ENCODE measurements at regions not wholly inside any gene's neighbourhood (a gene's known extent, or its start where the extent isn't known, plus 50 kb on each side); places are given as distances from the start of the nearest gene placed in this dataset.

DNA sequence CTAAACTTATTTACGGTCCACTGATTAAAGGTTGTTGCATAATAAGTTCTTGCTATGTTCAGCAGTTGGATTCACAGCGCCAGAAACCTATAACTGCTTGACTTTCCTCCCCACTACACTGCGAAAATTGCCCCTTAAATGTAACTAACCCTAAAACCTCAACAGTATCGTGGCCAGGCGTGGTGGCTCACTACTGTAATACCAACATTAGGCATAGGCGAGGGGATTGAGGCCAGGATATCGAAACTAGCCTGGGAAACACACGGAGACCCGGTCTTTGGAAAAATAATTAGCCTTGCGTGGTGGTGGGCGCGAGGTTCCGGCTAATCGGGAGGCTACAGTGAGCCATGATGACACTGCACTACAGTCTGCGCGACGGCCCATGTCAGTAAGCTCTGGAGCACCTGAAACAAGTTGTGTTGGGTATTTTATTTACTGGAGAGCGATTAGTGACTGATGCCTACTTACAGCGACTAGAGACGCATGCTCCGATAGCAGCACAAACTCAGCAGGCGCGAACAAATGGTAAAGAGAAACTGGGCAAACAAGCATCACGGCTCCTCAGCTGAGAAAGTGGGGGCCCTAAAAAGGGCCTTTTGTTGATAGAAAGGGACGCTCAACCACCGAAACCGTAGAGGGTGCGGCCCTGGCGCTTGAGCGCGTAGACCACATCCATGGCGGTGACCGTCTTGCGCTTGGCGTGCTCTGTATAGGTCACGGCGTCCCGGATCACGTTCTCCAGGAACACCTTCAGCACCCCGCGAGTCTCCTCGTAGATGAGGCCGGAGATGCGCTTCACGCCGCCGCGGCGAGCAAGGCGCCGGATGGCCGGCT lies 81.4 kb downstream of the OR2B2 start (continued):
- TF ChIP-seq, protein P1, sequence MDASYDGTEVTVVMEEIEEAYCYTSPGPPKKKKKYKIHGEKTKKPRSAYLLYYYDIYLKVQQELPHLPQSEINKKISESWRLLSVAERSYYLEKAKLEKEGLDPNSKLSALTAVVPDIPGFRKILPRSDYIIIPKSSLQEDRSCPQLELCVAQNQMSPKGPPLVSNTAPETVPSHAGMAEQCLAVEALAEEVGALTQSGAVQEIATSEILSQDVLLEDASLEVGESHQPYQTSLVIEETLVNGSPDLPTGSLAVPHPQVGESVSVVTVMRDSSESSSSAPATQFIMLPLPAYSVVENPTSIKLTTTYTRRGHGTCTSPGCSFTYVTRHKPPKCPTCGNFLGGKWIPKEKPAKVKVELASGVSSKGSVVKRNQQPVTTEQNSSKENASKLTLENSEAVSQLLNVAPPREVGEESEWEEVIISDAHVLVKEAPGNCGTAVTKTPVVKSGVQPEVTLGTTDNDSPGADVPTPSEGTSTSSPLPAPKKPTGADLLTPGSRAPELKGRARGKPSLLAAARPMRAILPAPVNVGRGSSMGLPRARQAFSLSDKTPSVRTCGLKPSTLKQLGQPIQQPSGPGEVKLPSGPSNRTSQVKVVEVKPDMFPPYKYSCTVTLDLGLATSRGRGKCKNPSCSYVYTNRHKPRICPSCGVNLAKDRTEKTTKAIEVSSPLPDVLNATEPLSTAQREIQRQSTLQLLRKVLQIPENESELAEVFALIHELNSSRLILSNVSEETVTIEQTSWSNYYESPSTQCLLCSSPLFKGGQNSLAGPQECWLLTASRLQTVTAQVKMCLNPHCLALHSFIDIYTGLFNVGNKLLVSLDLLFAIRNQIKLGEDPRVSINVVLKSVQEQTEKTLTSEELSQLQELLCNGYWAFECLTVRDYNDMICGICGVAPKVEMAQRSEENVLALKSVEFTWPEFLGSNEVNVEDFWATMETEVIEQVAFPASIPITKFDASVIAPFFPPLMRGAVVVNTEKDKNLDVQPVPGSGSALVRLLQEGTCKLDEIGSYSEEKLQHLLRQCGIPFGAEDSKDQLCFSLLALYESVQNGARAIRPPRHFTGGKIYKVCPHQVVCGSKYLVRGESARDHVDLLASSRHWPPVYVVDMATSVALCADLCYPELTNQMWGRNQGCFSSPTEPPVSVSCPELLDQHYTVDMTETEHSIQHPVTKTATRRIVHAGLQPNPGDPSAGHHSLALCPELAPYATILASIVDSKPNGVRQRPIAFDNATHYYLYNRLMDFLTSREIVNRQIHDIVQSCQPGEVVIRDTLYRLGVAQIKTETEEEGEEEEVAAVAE (CRISPR knock-in tag; IDR thresholded peaks at IDR 0.05; ENCODE audit: borderline replicate concordance): 0 out of 2 replicates have a peak, but pooled peaks have one; percentile 33
- TF ChIP-seq CSRNP1 (CRISPR knock-in tag; IDR thresholded peaks at IDR 0.05) (peak; percentile 55; the same call in 1 of the 2 replicates), ZNF263 (CRISPR knock-in tag; IDR thresholded peaks at IDR 0.05) (peak; percentile 57), ZNF296 (CRISPR knock-in tag; conservative IDR thresholded peaks at IDR 0.05) (peak; percentile 45; the same call in 1 of the 2 replicates), MIXL1 (CRISPR knock-in tag; IDR thresholded peaks at IDR 0.05) (peak; percentile 34; the same call in 1 of the 2 replicates), ZFP37 (CRISPR knock-in tag; IDR thresholded peaks at IDR 0.05; ENCODE audit: borderline replicate concordance) (peak; percentile 42; the same call in 1 of the 2 replicates), MLXIP (CRISPR knock-in tag; IDR thresholded peaks at IDR 0.05; ENCODE audit: borderline replicate concordance) (0 out of 2 replicates have a peak, but pooled peaks have one; percentile 45), SRY (CRISPR knock-in tag; IDR thresholded peaks at IDR 0.05) (0 out of 2 replicates have a peak, but pooled peaks have one; percentile 25), SALL2 (CRISPR knock-in tag; IDR thresholded peaks at IDR 0.05) (peak; percentile 66; the same call in 1 of the 2 replicates), POLR2AphosphoS5 (IDR thresholded peaks at IDR 0.05; ENCODE audit: low read depth, low read length) (peak; percentile 91), ZNF160 (CRISPR knock-in tag; IDR thresholded peaks at IDR 0.05) (0 out of 2 replicates have a peak, but pooled peaks have one; percentile 63), SSRP1 (CRISPR knock-in tag; IDR thresholded peaks at IDR 0.05) (peak; percentile 75; the same call in 1 of the 2 replicates), RARA (CRISPR knock-in tag; IDR thresholded peaks at IDR 0.05) (0 out of 2 replicates have a peak, but pooled peaks have one; percentile 1), MTF1 (CRISPR knock-in tag; IDR thresholded peaks at IDR 0.05) (0 out of 2 replicates have a peak, but pooled peaks have one; percentile 1), KDM5B (CRISPR knock-in tag; IDR thresholded peaks at IDR 0.05; ENCODE audit: borderline replicate concordance) (peak; percentile 42; the same call in 1 of the 2 replicates), MED13 (CRISPR knock-in tag; IDR thresholded peaks at IDR 0.05) (peak; percentile 83)
- TF ChIP-seq, protein P2, sequence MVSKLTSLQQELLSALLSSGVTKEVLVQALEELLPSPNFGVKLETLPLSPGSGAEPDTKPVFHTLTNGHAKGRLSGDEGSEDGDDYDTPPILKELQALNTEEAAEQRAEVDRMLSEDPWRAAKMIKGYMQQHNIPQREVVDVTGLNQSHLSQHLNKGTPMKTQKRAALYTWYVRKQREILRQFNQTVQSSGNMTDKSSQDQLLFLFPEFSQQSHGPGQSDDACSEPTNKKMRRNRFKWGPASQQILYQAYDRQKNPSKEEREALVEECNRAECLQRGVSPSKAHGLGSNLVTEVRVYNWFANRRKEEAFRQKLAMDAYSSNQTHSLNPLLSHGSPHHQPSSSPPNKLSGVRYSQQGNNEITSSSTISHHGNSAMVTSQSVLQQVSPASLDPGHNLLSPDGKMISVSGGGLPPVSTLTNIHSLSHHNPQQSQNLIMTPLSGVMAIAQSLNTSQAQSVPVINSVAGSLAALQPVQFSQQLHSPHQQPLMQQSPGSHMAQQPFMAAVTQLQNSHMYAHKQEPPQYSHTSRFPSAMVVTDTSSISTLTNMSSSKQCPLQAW (CRISPR knock-in tag; IDR thresholded peaks at IDR 0.05): peak; percentile 31; the same call in 1 of the 2 replicates

Measured in HepG2 (cell line).